ENCODE measurements at regions not wholly inside any gene's neighbourhood (a gene's known extent, or its start where the extent isn't known, plus 50 kb on each side); places are given as distances from the start of the nearest gene placed in this dataset.

DNA sequence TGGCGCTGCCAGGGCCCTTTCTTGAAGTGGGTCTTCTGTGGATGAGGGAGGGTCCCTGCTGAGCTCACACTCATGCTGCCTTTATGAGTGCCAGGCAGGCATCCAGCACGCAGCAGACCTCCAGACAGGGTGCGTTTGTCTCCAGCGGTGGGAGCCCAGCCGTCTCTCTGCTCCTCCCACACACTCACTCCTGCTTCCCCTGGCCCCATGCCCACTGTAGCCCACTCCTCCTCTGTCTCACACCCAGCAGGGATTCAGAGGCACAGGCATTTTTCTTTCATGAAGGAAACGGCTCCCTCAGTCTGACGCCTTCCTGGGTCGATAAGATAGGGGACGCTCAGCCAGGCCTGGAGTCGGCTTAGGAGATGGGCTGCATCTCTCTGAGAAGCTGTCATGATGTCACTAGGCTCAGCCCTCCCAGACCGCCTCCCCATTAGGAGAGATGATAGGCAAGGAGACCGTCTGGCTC is 183.9 kb upstream of the NCAM1 start:
- no peak overlapping the region for H3K27ac Mint-ChIP-seq
- Histone ChIP-seq H3K27me3 (ENCODE audit: control insufficient read depth in 2 of 2, insufficient read depth in 2 of 2, low read length in 2 of 2) (no peaks in the 10 kb centered on the region), H3K4me3 (replicated peaks in 1 of 3; ENCODE audit: low read depth in 2 of 3, low read length in 3 of 3) (no peak overlapping the region), H3K9ac (ENCODE audit: insufficient read depth, low read length, poor library complexity, severe bottlenecking) (no peak overlapping the region), H3K4me2 (replicated peaks; ENCODE audit: extremely low read depth, low read length, poor library complexity, severe bottlenecking) (no peak overlapping the region), H3K79me2 (ENCODE audit: insufficient read depth, low read length) (no peaks in the 10 kb centered on the region), H4K20me1 (ENCODE audit: insufficient read depth, low read length) (no peaks in the 10 kb centered on the region), H2AFZ (ENCODE audit: insufficient read depth, low read depth, low read length, poor library complexity, severe bottlenecking) (no peak overlapping the region), H3K36me3 (replicated peaks in 1 of 2; ENCODE audit: control insufficient read depth in 1 of 2, insufficient read depth in 2 of 2, low read length in 2 of 2) (no peaks in the 10 kb centered on the region), H3K27ac (ENCODE audit: low read depth in 1 of 2, low read length in 2 of 2) (no peak overlapping the region), H3K9me3 (replicated peaks in 1 of 2; ENCODE audit: control insufficient read depth in 1 of 2, insufficient read depth in 1 of 2, low read length in 2 of 2) (no peaks in the 10 kb centered on the region), H3K4me1 (ENCODE audit: control insufficient read depth in 1 of 2, insufficient read depth in 2 of 2, low read length in 2 of 2) (no peaks in the 10 kb centered on the region)
- peaks cover 0 to 2% (median 0%) of the 10 kb centered on the region in 7 donors for H3K9me3 Mint-ChIP-seq
- 79% methylated on average over 11 of the region's 12 CpGs for whole genome bisulfite sequencing (ENCODE audit: insufficient coverage)
- peaks cover 2 to 10% (median 9%) of the 10 kb centered on the region in 3 donors for H3K27me3 Mint-ChIP-seq (ENCODE audit: low read depth in 3 of 3)
- H3K36me3 Mint-ChIP-seq, result no peaks in the 10 kb centered on the region
- H3K4me1 Mint-ChIP-seq, result no peaks in the 10 kb centered on the region
- intact Hi-C loops (cut with micrococcal nuclease), result no loop called here
- DNase-seq, result no peak
- no peak for TF ChIP-seq CTCF (IDR thresholded peaks at IDR 0.05)
- H3K4me3 Mint-ChIP-seq, result no peak overlapping the region

DNA sequence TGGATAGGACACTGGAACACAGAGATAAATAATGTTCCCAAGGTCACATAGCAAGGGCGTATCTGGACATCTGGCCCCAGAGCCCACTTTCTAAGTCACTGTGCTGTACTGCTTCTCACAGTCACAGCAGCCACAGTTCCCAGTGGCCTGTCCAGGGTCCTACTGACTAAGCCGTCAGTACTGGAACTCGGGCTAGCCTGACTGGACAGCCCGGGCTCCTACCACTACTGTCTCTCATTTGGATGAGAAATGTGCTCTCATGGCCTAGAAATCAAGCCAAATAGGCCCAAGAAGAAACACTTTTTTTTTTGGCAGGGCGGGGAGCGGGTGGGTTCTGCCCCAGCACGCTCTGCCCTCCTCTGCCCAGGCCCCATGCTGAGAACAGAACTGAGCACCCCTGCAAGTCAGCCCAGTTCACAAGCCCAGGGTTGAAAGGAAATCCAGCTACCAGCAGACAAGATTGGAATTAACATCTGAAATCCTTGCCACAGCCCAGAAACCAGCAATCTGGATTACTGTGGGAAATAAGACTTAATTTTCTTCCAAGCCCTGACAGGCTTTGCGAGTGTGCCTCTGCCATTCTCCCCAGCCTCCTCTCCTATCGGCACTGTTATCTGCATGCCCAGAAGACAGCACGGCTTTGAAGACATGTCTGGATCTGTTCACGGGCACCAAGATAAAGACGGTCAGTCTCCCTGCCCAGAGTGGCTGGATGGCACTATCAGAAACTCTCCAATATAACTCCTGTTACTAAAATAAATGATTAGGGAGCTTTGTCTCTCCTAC is 182.9 kb upstream of the NCAM1 start:
- no peak overlapping the region for H3K27ac Mint-ChIP-seq
- intact Hi-C loops (cut with micrococcal nuclease), result no loop called here
- peaks cover 0 to 2% (median 0%) of the 10 kb centered on the region in 7 donors for H3K9me3 Mint-ChIP-seq
- H3K27ac ChIP-seq (ENCODE audit: low read depth in 1 of 2, low read length in 2 of 2), result no peak overlapping the region
- no peaks in the 10 kb centered on the region for H3K79me2 ChIP-seq (ENCODE audit: insufficient read depth, low read length)
- H3K27me3 Mint-ChIP-seq (ENCODE audit: low read depth in 3 of 3), result peaks cover 2 to 11% (median 10%) of the 10 kb centered on the region in 3 donors
- no peak for DNase-seq
- H3K36me3 Mint-ChIP-seq, result no peaks in the 10 kb centered on the region
- no peaks in the 10 kb centered on the region for H3K36me3 ChIP-seq (replicated peaks in 1 of 2; ENCODE audit: control insufficient read depth in 1 of 2, insufficient read depth in 2 of 2, low read length in 2 of 2)
- no peaks in the 10 kb centered on the region for H4K20me1 ChIP-seq (ENCODE audit: insufficient read depth, low read length)
- H3K4me2 ChIP-seq (replicated peaks; ENCODE audit: extremely low read depth, low read length, poor library complexity, severe bottlenecking), result no peak overlapping the region
- no peak for TF ChIP-seq CTCF (IDR thresholded peaks at IDR 0.05)
- H3K27me3 ChIP-seq (ENCODE audit: control insufficient read depth in 2 of 2, insufficient read depth in 2 of 2, low read length in 2 of 2), result no peaks in the 10 kb centered on the region
- H3K4me1 ChIP-seq (ENCODE audit: control insufficient read depth in 1 of 2, insufficient read depth in 2 of 2, low read length in 2 of 2), result no peaks in the 10 kb centered on the region
- H3K9ac ChIP-seq (ENCODE audit: insufficient read depth, low read length, poor library complexity, severe bottlenecking), result no peak overlapping the region
- WGBS (ENCODE audit: insufficient coverage), result over 99% methylated on average over 9 of the region's 12 CpGs
- no peak overlapping the region for H3K4me3 ChIP-seq (replicated peaks in 1 of 3; ENCODE audit: low read depth in 2 of 3, low read length in 3 of 3)
- no peak overlapping the region for H3K4me3 Mint-ChIP-seq
- no peak overlapping the region for H2AFZ ChIP-seq (ENCODE audit: insufficient read depth, low read depth, low read length, poor library complexity, severe bottlenecking)
- H3K4me1 Mint-ChIP-seq, result no peaks in the 10 kb centered on the region
- H3K9me3 ChIP-seq (replicated peaks in 1 of 2; ENCODE audit: control insufficient read depth in 1 of 2, insufficient read depth in 1 of 2, low read length in 2 of 2), result no peaks in the 10 kb centered on the region
